Cardiac muscle cell (in vitro differentiated cells and primary cell): ENCODE measurements at regions not wholly inside any gene's neighbourhood (a gene's known extent, or its start where the extent isn't known, plus 50 kb on each side); places are given as distances from the start of the nearest gene placed in this dataset.

Experiments used
- DNase-seq, 2 donors: peaks; one replicate each; pipeline versions ENCODE4 v3.0.0 to v3.0.0-alpha.2; 2010 to 2017; ENCODE audit warnings: low read depth in 1 of 2, low spot score in 1 of 2
- H3K27ac ChIP-seq: fragments of 200-600 bp; sonication (generic); 2 replicates; pipeline ENCODE4 v1.5.1; 2016
- H3K27me3 ChIP-seq: fragments of 200-600 bp; sonication (generic); 2 replicates; pipeline ENCODE4 v1.6.0; 2016; ENCODE audit warnings: control low read depth
- H3K36me3 ChIP-seq: fragments of 200-600 bp; sonication (generic); 2 replicates; pipeline ENCODE4 v1.5.1; 2016; ENCODE audit warnings: control low read depth
- H3K4me1 ChIP-seq: fragments of 200-600 bp; sonication (generic); 2 replicates; pipeline ENCODE4 v1.8.1; 2017; ENCODE audit warnings: low read depth, mild to moderate bottlenecking, mixed run types
- H3K4me3 ChIP-seq: fragments of 200-600 bp; sonication (generic); 2 replicates; pipeline ENCODE4 v1.5.1; 2016; ENCODE audit warnings: mild to moderate bottlenecking
- H3K9me3 ChIP-seq: fragments of 200-600 bp; sonication (generic); 2 replicates; pipeline ENCODE4 v1.5.1; 2017; ENCODE audit warnings: low read depth, mild to moderate bottlenecking, control low read depth
- CTCF ChIP-seq: IDR thresholded peaks from 2 replicates; pipeline ENCODE4 v1.5.1; 2012; ENCODE audit warnings: low read depth, mild to moderate bottlenecking, low read length

DNA sequence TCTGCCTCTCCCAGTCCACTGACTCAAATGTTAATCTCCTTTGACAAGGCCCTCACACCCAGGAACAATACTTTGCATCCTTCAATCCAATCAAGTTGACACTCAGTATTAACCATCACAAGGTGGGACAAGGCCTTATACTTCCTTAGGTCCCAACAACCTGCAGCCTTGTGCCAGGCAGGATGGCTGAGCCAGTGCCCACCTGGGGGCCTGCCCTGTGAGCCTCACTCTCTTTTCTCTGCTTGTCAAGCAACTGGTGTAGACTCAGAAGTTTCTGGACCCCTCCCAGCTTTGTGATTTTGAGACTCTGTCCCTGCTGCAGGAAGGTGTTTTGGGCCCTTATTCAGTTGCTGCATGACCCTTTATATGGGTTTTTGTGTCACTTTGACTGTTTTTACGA is 310.0 kb upstream of the C1orf174 start:
- no peaks in the 10 kb centered on the region for H3K36me3 ChIP-seq
- H3K27ac ChIP-seq: no peak overlapping the region
- no peaks in the 10 kb centered on the region for H3K9me3 ChIP-seq
- DNase-seq: no peak
- no peaks in the 10 kb centered on the region for H3K27me3 ChIP-seq
- no peaks in the 10 kb centered on the region for H3K4me1 ChIP-seq
- H3K4me3 ChIP-seq: no peak overlapping the region
- no peak for TF ChIP-seq CTCF

- Histone ChIP-seq H3K27me3 (no peaks in the 10 kb centered on the region), H3K4me3 (no peak overlapping the region), H3K36me3 (no peaks in the 10 kb centered on the region), H3K4me1 (no peaks in the 10 kb centered on the region), H3K27ac (no peak overlapping the region), H3K9me3 (no peaks in the 10 kb centered on the region)
- no peak for TF ChIP-seq CTCF
- DNase-seq: no peak
Measured at GRCh38 chr1:4212796-4213195, 312.7 kb upstream of the C1orf174 start.

DNA sequence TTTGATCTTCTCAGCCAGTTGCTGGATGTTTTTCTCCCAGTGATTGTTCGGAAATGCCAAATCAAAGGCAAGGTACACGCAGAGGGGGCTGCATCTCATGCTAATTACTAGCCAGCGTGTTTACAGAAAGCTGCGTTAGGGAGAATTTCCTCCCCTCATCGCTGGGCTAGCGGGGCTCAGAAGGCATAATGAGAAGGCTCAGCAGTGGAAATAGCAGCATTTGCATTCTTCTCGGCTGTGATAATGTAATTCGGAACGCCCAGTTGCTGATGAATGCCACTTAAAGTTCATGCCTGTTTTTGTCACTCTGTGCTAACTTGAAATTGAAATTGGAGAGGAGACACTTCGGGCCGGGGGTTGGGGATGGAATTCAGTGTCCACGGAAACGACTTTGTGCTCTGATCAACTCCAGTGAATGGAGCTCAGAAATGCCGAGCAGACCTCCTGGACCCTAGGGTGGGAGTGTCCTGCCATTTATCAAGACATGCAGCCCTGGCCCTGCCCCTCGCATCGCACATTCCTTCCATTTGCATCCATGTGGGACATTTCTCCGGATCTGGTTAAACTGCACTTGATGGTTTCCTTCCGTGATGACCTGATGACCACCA is 313.4 kb upstream of the C1orf174 start:
- no peaks in the 10 kb centered on the region for H3K4me1 ChIP-seq
- no peak overlapping the region for H3K4me3 ChIP-seq
- H3K36me3 ChIP-seq: no peaks in the 10 kb centered on the region
- no peak overlapping the region for H3K27ac ChIP-seq
- no peak for TF ChIP-seq CTCF
- DNase-seq: no peak
- H3K9me3 ChIP-seq: no peaks in the 10 kb centered on the region
- H3K27me3 ChIP-seq: no peaks in the 10 kb centered on the region

- Histone ChIP-seq H3K4me1 (no peaks in the 10 kb centered on the region), H3K27me3 (no peaks in the 10 kb centered on the region), H3K27ac (no peak overlapping the region), H3K9me3 (no peaks in the 10 kb centered on the region), H3K36me3 (no peaks in the 10 kb centered on the region), H3K4me3 (no peak overlapping the region)
- no peak for TF ChIP-seq CTCF
- DNase-seq: no peak
Measured at GRCh38 chr1:4214826-4215225, 314.8 kb upstream of the C1orf174 start.

GRCh38 chr1:4215391-4215790 is 315.3 kb upstream of the C1orf174 start:
- no peak for TF ChIP-seq CTCF
- no peak for DNase-seq
- H3K27ac ChIP-seq: no peak overlapping the region

GRCh38 chr1:4216231-4216630 is 316.2 kb upstream of the C1orf174 start:
- Histone ChIP-seq H3K9me3 (no peaks in the 10 kb centered on the region), H3K4me1 (no peaks in the 10 kb centered on the region), H3K4me3 (no peak overlapping the region), H3K27ac (no peak overlapping the region), H3K27me3 (no peaks in the 10 kb centered on the region), H3K36me3 (no peaks in the 10 kb centered on the region)
- TF ChIP-seq CTCF: no peak
- DNase-seq: no peak

More at GRCh38 chr1:4215391-4215790, 315.3 kb upstream of the C1orf174 start:
- Histone ChIP-seq H3K4me1 (no peaks in the 10 kb centered on the region), H3K36me3 (no peaks in the 10 kb centered on the region), H3K4me3 (no peak overlapping the region), H3K27me3 (no peaks in the 10 kb centered on the region), H3K9me3 (no peaks in the 10 kb centered on the region)
